Neuron (in vitro differentiated cells): ENCODE measurements at regions not wholly inside any gene's neighbourhood (a gene's known extent, or its start where the extent isn't known, plus 50 kb on each side); places are given as distances from the start of the nearest gene placed in this dataset.

Experiments used
- H2AFZ ChIP-seq: one replicate; pipeline ENCODE4 v1.6.1; 2013; ENCODE audit warnings: low read depth, mild to moderate bottlenecking, inconsistent platforms, low read length, moderate library complexity
- H3K27me3 ChIP-seq: one replicate; pipeline ENCODE4 v1.6.1; 2013; ENCODE audit warnings: low read length; ENCODE audit not compliant: insufficient read depth
- H3K36me3 ChIP-seq: one replicate; pipeline ENCODE4 v1.6.1; 2013; ENCODE audit warnings: low read length; ENCODE audit not compliant: insufficient read depth
- H3K4me1 ChIP-seq: one replicate; pipeline ENCODE4 v1.6.1; 2013; ENCODE audit warnings: low read length; ENCODE audit not compliant: insufficient read depth
- H3K4me3 ChIP-seq: 2 replicates; pipeline ENCODE4 v1.5.1; 2013; ENCODE audit warnings: mild to moderate bottlenecking, low read length, moderate library complexity
- H3K9me3 ChIP-seq: one replicate; pipeline ENCODE4 v1.6.1; 2013; ENCODE audit warnings: low read length

- H2AFZ ChIP-seq = no peak overlapping the region
- H3K4me3 ChIP-seq = no peak overlapping the region
- no peaks in the 10 kb centered on the region for H3K4me1 ChIP-seq
- H3K36me3 ChIP-seq = no peaks in the 10 kb centered on the region
- no peaks in the 10 kb centered on the region for H3K9me3 ChIP-seq
- no peaks in the 10 kb centered on the region for H3K27me3 ChIP-seq
Observed at GRCh38 chr2:39547811-39548719, 111.0 kb upstream of the MAP4K3 start.

GRCh38 chr2:39549000-39549399, 111.9 kb upstream of the MAP4K3 start:
- Histone ChIP-seq H3K4me1 (no peaks in the 10 kb centered on the region), H2AFZ (no peak overlapping the region), H3K36me3 (no peaks in the 10 kb centered on the region), H3K9me3 (no peaks in the 10 kb centered on the region), H3K27me3 (no peaks in the 10 kb centered on the region), H3K4me3 (no peak overlapping the region)

GRCh38 chr2:39549718-39550464, 112.8 kb upstream of the MAP4K3 start:
- Histone ChIP-seq H3K27me3 (no peaks in the 10 kb centered on the region), H3K36me3 (no peaks in the 10 kb centered on the region), H3K9me3 (no peaks in the 10 kb centered on the region), H3K4me3 (no peak overlapping the region), H3K4me1 (no peaks in the 10 kb centered on the region), H2AFZ (no peak overlapping the region)

- Histone ChIP-seq H3K9me3 (no peaks in the 10 kb centered on the region), H3K27me3 (no peaks in the 10 kb centered on the region), H3K4me3 (no peak overlapping the region), H2AFZ (no peak overlapping the region), H3K36me3 (no peaks in the 10 kb centered on the region), H3K4me1 (no peaks in the 10 kb centered on the region)
Observed at GRCh38 chr2:39550701-39551285, 113.7 kb upstream of the MAP4K3 start.

DNA sequence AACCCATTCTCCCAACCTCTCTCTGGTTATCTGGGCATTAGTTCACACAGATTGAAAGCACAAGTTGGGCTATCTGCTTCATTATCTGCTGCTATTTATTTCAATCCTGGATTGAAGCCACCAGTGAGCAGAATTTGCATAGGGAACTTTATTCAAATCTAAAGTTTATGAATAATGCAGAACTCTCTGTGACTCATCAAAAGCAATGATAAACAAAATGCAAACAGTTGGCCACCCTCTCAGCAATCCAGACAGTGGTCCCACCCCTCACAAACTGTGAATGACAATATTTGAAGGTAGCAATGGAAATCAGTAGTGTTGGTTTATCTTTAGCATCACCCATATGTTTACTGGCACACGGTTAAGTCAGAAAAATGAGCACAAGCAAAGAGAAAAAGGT, 106.8 kb upstream of the TMEM178A start:
- H3K9me3 ChIP-seq = peaks cover 1% of the 10 kb centered on the region
- H3K4me1 ChIP-seq = no peaks in the 10 kb centered on the region
- H3K4me3 ChIP-seq = no peak overlapping the region
- H3K27me3 ChIP-seq = no peaks in the 10 kb centered on the region
- H2AFZ ChIP-seq = no peak overlapping the region
- no peaks in the 10 kb centered on the region for H3K36me3 ChIP-seq

- H3K4me3 ChIP-seq = no peak overlapping the region
- H2AFZ ChIP-seq = no peak overlapping the region
- no peaks in the 10 kb centered on the region for H3K27me3 ChIP-seq
- H3K4me1 ChIP-seq = no peaks in the 10 kb centered on the region
- no peaks in the 10 kb centered on the region for H3K36me3 ChIP-seq
- H3K9me3 ChIP-seq = peaks cover 5% of the 10 kb centered on the region
Observed at GRCh38 chr2:39563572-39563971, 102.1 kb upstream of the TMEM178A start.

GRCh38 chr2:39567507-39567906, 98.2 kb upstream of the TMEM178A start:
- Histone ChIP-seq H3K4me1 (no peaks in the 10 kb centered on the region), H2AFZ (no peak overlapping the region), H3K9me3 (peaks cover 4% of the 10 kb centered on the region), H3K27me3 (no peaks in the 10 kb centered on the region), H3K36me3 (no peaks in the 10 kb centered on the region), H3K4me3 (no peak overlapping the region)

- Histone ChIP-seq H3K27me3 (no peaks in the 10 kb centered on the region), H2AFZ (no peak overlapping the region), H3K9me3 (peaks cover 4% of the 10 kb centered on the region), H3K4me1 (no peaks in the 10 kb centered on the region), H3K4me3 (no peak overlapping the region), H3K36me3 (no peaks in the 10 kb centered on the region)
Observed at GRCh38 chr2:39568116-39568515, 97.6 kb upstream of the TMEM178A start.

DNA sequence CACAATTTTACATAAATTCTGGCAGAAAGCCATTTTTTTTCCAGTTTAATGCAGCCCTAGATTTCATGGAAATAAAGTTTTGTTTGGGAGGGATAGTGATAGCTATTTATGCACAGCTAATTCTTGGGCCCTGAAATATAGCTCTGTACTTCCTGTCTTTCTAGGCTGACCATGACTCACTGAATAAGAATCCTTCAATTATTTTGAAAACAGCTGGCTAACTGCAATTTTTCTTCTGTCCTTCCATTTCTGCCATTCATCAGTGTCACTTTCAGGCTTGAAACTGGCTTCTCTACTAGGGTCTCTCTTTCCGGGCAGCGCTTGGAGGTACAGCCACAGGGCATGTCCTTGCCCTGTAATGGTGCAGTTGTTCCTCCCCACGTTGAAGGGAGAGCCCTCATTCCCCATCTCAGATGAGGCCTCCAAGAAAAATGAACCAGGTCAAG, 97.1 kb upstream of the TMEM178A start:
- Histone ChIP-seq H2AFZ (no peak overlapping the region), H3K4me1 (no peaks in the 10 kb centered on the region), H3K36me3 (no peaks in the 10 kb centered on the region), H3K4me3 (no peak overlapping the region), H3K27me3 (no peaks in the 10 kb centered on the region), H3K9me3 (peaks cover 4% of the 10 kb centered on the region)

DNA sequence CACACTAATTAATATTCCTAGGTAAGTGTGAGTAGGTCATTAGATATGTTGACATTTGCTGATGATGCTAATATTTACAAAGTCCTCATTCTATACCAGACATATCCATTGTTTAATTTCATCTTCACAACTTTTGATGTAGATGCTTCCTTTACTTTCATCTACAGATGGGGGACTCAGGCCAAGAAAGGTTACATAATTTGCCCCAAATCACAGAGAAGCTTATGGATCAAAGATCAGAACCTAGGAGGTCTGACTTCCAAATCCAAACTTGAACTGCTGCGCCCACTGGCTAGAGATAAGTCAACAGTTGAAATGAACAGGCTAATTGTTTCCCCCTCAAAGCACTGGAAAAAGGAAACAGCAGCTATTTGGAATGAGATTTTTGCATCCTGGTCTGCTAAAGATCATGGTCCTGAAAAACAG, 95.6 kb upstream of the TMEM178A start:
- no peaks in the 10 kb centered on the region for H3K4me1 ChIP-seq
- H3K4me3 ChIP-seq = no peak overlapping the region
- no peaks in the 10 kb centered on the region for H3K27me3 ChIP-seq
- no peak overlapping the region for H2AFZ ChIP-seq
- H3K36me3 ChIP-seq = no peaks in the 10 kb centered on the region
- no peaks in the 10 kb centered on the region for H3K9me3 ChIP-seq

- H3K36me3 ChIP-seq = no peaks in the 10 kb centered on the region
- no peaks in the 10 kb centered on the region for H3K4me1 ChIP-seq
- no peaks in the 10 kb centered on the region for H3K9me3 ChIP-seq
- no peak overlapping the region for H2AFZ ChIP-seq
- no peaks in the 10 kb centered on the region for H3K27me3 ChIP-seq
- no peak overlapping the region for H3K4me3 ChIP-seq
Observed at GRCh38 chr2:39570614-39571013, 95.1 kb upstream of the TMEM178A start.

- H3K36me3 ChIP-seq = no peaks in the 10 kb centered on the region
- H2AFZ ChIP-seq = no peak overlapping the region
- H3K4me1 ChIP-seq = no peaks in the 10 kb centered on the region
- H3K9me3 ChIP-seq = no peaks in the 10 kb centered on the region
- H3K4me3 ChIP-seq = no peak overlapping the region
- H3K27me3 ChIP-seq = no peaks in the 10 kb centered on the region
Observed at GRCh38 chr2:39571111-39571731, 94.5 kb upstream of the TMEM178A start.

- Histone ChIP-seq H3K9me3 (no peaks in the 10 kb centered on the region), H3K36me3 (no peaks in the 10 kb centered on the region), H3K4me3 (no peak overlapping the region), H2AFZ (no peak overlapping the region), H3K4me1 (no peaks in the 10 kb centered on the region), H3K27me3 (no peaks in the 10 kb centered on the region)
Observed at GRCh38 chr2:39573276-39573675, 92.4 kb upstream of the TMEM178A start.
